Type B pancreatic cell (in vitro differentiated cells): ENCODE measurements at regions not wholly inside any gene's neighbourhood (a gene's known extent, or its start where the extent isn't known, plus 50 kb on each side); places are given as distances from the start of the nearest gene placed in this dataset.

Experiments used
- DNase-seq: peaks from one replicate; pipeline ENCODE4 v3.0.0; 2021; ENCODE audit warnings: mixed read lengths; ENCODE audit not compliant: unreplicated experiment; ENCODE audit errors: extremely low spot score
- H3K27ac Mint-ChIP-seq: 2 replicates; pipeline ENCODE4 v1.8.0; 2021; ENCODE audit warnings: mild to moderate bottlenecking, mixed read lengths
- H3K27me3 Mint-ChIP-seq: 2 replicates; pipeline ENCODE4 v1.8.0; 2021; ENCODE audit warnings: mixed read lengths
- H3K36me3 Mint-ChIP-seq: 2 replicates; pipeline ENCODE4 v1.8.0; 2021; ENCODE audit warnings: mixed read lengths
- H3K4me1 Mint-ChIP-seq: one replicate; pipeline ENCODE4 v1.8.0; 2021; ENCODE audit warnings: mixed read lengths; ENCODE audit not compliant: unreplicated experiment
- H3K4me3 Mint-ChIP-seq: 2 replicates; pipeline ENCODE4 v1.8.0; 2021; ENCODE audit warnings: mild to moderate bottlenecking, mixed read lengths
- H3K9me3 Mint-ChIP-seq: 2 replicates; pipeline ENCODE4 v1.8.0; 2021; ENCODE audit warnings: mixed read lengths
- CTCF ChIP-seq: fragments of 200-600 bp; sonication (generic); conservative IDR thresholded peaks from 2 replicates; pipeline ENCODE4 v1.5.0; 2021; ENCODE audit warnings: antibody characterized with exemption, mild to moderate bottlenecking

GRCh38 chr4:129220254-129220653 is 124.3 kb downstream of the C4orf33 start:
- Mint-ChIP-seq H3K36me3 (no peaks in the 10 kb centered on the region), H3K9me3 (no peaks in the 10 kb centered on the region), H3K4me3 (no peak overlapping the region), H3K27ac (no peak overlapping the region), H3K4me1 (peaks cover 15% of the 10 kb centered on the region), H3K27me3 (no peaks in the 10 kb centered on the region)
- DNase-seq, result no peak
- no peak for TF ChIP-seq CTCF

DNA sequence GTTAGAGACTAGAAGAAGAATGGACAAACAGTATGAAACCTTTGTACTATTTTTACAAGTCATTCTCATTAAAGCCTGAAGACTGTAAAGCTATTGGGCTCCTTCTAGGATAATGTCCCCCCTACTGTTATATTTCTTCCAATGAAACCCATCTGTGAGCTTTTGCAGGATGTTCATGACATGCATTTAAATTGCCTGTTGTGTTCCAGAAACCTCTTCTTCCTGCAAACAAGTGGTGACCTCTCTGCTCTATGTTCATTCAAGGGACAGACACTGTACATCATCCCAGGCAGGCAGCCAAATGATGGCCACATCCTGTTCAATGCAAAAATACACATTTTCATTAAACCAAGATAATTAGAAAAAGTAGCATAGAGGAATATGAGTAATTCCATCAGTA is 128.0 kb downstream of the C4orf33 start:
- Mint-ChIP-seq H3K36me3 (no peaks in the 10 kb centered on the region), H3K27ac (no peak overlapping the region), H3K9me3 (no peaks in the 10 kb centered on the region), H3K27me3 (no peaks in the 10 kb centered on the region), H3K4me1 (peaks cover 13% of the 10 kb centered on the region), H3K4me3 (no peak overlapping the region)
- no peak for DNase-seq
- TF ChIP-seq CTCF, result no peak

GRCh38 chr4:129230846-129231245 is 134.9 kb downstream of the C4orf33 start:
- Mint-ChIP-seq H3K9me3 (no peaks in the 10 kb centered on the region), H3K4me1 (peaks cover 3% of the 10 kb centered on the region), H3K36me3 (no peaks in the 10 kb centered on the region), H3K27ac (no peak overlapping the region), H3K27me3 (no peaks in the 10 kb centered on the region), H3K4me3 (no peak overlapping the region)
- no peak for TF ChIP-seq CTCF
- DNase-seq, result no peak

GRCh38 chr4:129231945-129232588 is 136.1 kb downstream of the C4orf33 start:
- Mint-ChIP-seq H3K9me3 (no peaks in the 10 kb centered on the region), H3K4me3 (no peak overlapping the region), H3K27ac (no peak overlapping the region), H3K36me3 (no peaks in the 10 kb centered on the region), H3K27me3 (no peaks in the 10 kb centered on the region), H3K4me1 (peaks cover 3% of the 10 kb centered on the region)
- no peak for TF ChIP-seq CTCF
- DNase-seq, result no peak

GRCh38 chr4:129232589-129233337 is 136.8 kb downstream of the C4orf33 start:
- Mint-ChIP-seq H3K27me3 (no peaks in the 10 kb centered on the region), H3K4me1 (peaks cover 3% of the 10 kb centered on the region), H3K36me3 (no peaks in the 10 kb centered on the region), H3K27ac (no peak overlapping the region), H3K9me3 (no peaks in the 10 kb centered on the region), H3K4me3 (no peak overlapping the region)
- DNase-seq, result no peak
- TF ChIP-seq CTCF, result no peak
